Activated CD4-positive, alpha-beta T cell treated with anti-CD3 and anti-CD28 coated beads, Interleukin-2, amount 50 U/mL, for 4 hours (primary cell): ENCODE measurements at regions not wholly inside any gene's neighbourhood (a gene's known extent, or its start where the extent isn't known, plus 50 kb on each side); places are given as distances from the start of the nearest gene placed in this dataset.

Source experiments
- DNase-seq, 2 experiments: peaks; one replicate each; pipeline ENCODE4 v3.0.0-alpha.2; 2020

- DNase-seq = no peak
Observed at GRCh38 chr6:747028-747427, 54.1 kb upstream of the EXOC2 start.

- no peak for DNase-seq
Observed at GRCh38 chr6:744666-745353, 51.9 kb upstream of the EXOC2 start.

GRCh38 chr6:743320-744096 is 50.6 kb upstream of the EXOC2 start:
- DNase-seq = no peak
